ENCODE measurements at regions not wholly inside any gene's neighbourhood (a gene's known extent, or its start where the extent isn't known, plus 50 kb on each side); places are given as distances from the start of the nearest gene placed in this dataset.

DNA sequence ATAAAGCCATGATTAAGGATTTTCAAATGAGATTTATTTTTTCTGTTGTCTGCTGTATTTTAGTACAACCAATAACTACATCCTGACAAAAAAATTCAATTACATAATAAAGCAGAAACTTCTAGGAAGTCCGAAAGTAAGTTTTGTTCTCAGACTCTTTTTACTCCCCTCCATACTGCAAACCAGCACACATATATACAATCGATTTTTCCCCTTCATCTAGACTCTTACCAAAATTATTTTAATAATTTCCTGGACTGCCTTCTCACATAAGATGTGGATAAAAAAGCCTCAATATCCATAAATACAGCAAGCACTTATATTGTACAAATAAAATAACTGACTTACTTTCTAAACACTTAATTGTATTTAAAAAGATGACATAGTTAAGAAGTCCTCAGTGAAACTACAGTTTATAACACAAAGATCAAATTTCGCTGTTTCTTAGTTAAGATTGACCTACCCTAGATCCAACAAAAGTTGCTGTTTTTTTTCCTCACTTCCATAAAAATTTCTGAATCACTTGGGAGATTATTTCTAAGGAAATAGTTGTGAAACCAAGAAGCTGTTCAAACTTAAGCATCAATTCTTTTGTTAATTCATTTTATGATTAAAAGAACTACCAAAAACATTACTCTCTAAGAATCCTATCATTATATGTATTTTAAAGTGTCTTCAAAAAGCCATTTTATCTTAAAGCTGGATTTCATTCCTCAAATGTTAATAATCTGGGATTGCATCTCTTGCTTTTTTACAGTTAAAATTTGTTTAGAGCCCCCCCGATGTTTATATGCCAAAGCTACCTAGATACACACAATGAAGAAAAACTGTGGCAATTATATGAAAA is 74.7 kb upstream of the IFNE start:
- TF ChIP-seq, protein P1, sequence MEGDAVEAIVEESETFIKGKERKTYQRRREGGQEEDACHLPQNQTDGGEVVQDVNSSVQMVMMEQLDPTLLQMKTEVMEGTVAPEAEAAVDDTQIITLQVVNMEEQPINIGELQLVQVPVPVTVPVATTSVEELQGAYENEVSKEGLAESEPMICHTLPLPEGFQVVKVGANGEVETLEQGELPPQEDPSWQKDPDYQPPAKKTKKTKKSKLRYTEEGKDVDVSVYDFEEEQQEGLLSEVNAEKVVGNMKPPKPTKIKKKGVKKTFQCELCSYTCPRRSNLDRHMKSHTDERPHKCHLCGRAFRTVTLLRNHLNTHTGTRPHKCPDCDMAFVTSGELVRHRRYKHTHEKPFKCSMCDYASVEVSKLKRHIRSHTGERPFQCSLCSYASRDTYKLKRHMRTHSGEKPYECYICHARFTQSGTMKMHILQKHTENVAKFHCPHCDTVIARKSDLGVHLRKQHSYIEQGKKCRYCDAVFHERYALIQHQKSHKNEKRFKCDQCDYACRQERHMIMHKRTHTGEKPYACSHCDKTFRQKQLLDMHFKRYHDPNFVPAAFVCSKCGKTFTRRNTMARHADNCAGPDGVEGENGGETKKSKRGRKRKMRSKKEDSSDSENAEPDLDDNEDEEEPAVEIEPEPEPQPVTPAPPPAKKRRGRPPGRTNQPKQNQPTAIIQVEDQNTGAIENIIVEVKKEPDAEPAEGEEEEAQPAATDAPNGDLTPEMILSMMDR (IDR thresholded peaks at IDR 0.05; ENCODE audit: poor library complexity, severe bottlenecking) = no peak
- H3K27ac ChIP-seq (ENCODE audit: poor library complexity, severe bottlenecking) = peak overlapping the region; percentile 98
- peak overlapping the region; percentile 86 for H3K4me3 ChIP-seq (ENCODE audit: severe bottlenecking)
- H3K9me3 ChIP-seq (ENCODE audit: severe bottlenecking) = no peaks in the 10 kb centered on the region
- peaks cover 96% of the 10 kb centered on the region for H3K36me3 ChIP-seq (ENCODE audit: low read depth)
- no peaks in the 10 kb centered on the region for H3K27me3 ChIP-seq (ENCODE audit: insufficient read depth, poor library complexity, severe bottlenecking)
- DNase-seq (ENCODE audit: low spot score) (no peak), ATAC-seq (ENCODE audit: low read depth) (no peak)
- H3K4me1 ChIP-seq (ENCODE audit: insufficient read depth, poor library complexity, severe bottlenecking) = peaks cover 7% of the 10 kb centered on the region

DNA sequence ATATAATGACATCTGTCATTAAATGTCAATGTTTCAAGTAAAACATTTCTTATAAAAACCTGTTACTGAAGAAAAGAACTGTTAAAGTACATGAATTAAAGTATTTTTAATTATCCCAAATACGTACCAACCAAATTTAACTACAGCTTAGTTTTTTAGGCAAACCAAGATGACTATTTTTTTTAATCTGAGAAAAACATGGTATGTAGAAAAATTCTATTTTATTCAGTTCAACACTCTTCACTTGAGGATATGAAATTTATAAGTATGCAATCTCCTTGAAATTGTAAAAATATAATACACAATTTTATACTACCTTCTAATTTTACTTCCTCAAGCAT is 75.3 kb upstream of the IFNE start:
- no peak for DNase-seq (ENCODE audit: low spot score)
- H3K4me1 ChIP-seq (ENCODE audit: insufficient read depth, poor library complexity, severe bottlenecking) = peaks cover 4% of the 10 kb centered on the region
- H3K27me3 ChIP-seq (ENCODE audit: insufficient read depth, poor library complexity, severe bottlenecking) = no peaks in the 10 kb centered on the region
- no peak for ATAC-seq (ENCODE audit: low read depth)
- H3K9me3 ChIP-seq (ENCODE audit: severe bottlenecking) = no peaks in the 10 kb centered on the region
- H3K4me3 ChIP-seq (ENCODE audit: severe bottlenecking) = peak overlapping the region; percentile 86
- TF ChIP-seq, protein P1 (IDR thresholded peaks at IDR 0.05; ENCODE audit: poor library complexity, severe bottlenecking) = no peak
- peaks cover 95% of the 10 kb centered on the region for H3K36me3 ChIP-seq (ENCODE audit: low read depth)
- H3K27ac ChIP-seq (ENCODE audit: poor library complexity, severe bottlenecking) = peak overlapping the region; percentile 98

DNA sequence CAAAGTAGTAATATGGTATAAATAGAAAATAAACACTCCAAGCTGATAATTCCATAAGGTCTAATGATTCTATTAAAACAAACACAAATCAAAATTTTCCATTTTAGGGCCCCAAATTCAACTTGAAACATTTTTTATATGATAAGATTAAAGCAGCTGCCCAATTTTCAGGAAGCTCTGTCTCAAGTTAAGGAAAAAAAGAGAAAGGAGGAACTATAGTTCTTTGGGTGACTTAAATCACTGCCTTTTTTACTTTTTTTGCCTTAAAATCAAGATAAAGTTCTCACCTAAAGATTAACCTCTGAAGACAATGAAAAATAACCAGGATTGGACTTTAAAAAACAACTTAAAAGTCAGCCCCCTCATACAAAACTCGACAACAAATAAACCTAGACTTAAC is 76.0 kb upstream of the IFNE start:
- TF ChIP-seq, protein P1 (IDR thresholded peaks at IDR 0.05; ENCODE audit: poor library complexity, severe bottlenecking) = no peak
- no peaks in the 10 kb centered on the region for H3K27me3 ChIP-seq (ENCODE audit: insufficient read depth, poor library complexity, severe bottlenecking)
- H3K4me1 ChIP-seq (ENCODE audit: insufficient read depth, poor library complexity, severe bottlenecking) = peaks cover 4% of the 10 kb centered on the region
- DNase-seq (ENCODE audit: low spot score) (no peak), ATAC-seq (ENCODE audit: low read depth) (no peak)
- H3K36me3 ChIP-seq (ENCODE audit: low read depth) = peaks cover 95% of the 10 kb centered on the region
- H3K27ac ChIP-seq (ENCODE audit: poor library complexity, severe bottlenecking) = peak overlapping the region; percentile 98
- peak overlapping the region; percentile 86 for H3K4me3 ChIP-seq (ENCODE audit: severe bottlenecking)
- H3K9me3 ChIP-seq (ENCODE audit: severe bottlenecking) = no peaks in the 10 kb centered on the region

DNA sequence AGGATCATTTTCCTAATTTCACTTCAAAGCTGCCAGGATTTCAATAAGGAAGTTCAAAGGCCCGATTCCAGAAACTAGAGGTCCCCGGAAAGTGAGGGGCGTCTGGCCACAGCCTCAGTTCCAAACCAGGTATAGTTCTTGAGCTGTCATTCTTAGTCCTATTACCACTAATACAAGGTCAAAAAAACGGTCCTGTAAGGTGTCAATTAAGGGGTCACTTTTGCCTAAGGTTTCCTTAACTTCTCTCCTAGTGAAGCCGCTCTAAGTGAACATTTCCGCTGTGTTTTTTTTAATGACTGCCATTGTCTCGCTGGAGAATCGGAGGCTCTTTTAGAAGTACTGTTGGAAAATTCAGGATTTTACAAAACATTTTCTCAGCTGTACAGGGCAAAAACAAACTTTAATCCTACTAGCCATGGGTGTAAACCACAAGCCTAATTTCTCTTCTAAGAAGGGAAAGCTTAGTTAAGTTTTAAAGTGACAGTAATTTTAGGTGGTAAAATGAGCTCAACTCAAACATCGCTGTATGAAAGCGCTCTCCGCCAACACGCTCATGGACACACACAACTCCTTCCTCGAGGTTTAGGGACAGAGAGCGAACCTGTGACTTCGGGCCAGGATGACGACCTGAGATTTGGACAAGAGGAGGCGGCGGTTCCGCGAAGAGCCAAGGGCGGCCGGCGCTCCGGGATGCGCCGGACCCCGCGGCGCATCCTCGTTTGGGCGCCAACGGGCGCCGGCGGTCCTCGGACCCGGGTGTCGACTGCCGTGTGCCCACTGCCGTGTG is 76.7 kb upstream of the IFNE start:
- ATAC-seq (ENCODE audit: low read depth) (no peak), DNase-seq (ENCODE audit: low spot score) (no peak)
- peak overlapping the region; percentile 98 for H3K27ac ChIP-seq (ENCODE audit: poor library complexity, severe bottlenecking)
- TF ChIP-seq, protein P1 (IDR thresholded peaks at IDR 0.05; ENCODE audit: poor library complexity, severe bottlenecking) = no peak
- H3K36me3 ChIP-seq (ENCODE audit: low read depth) = peaks cover 95% of the 10 kb centered on the region
- peak overlapping the region; percentile 86 for H3K4me3 ChIP-seq (ENCODE audit: severe bottlenecking)
- no peaks in the 10 kb centered on the region for H3K27me3 ChIP-seq (ENCODE audit: insufficient read depth, poor library complexity, severe bottlenecking)
- no peaks in the 10 kb centered on the region for H3K9me3 ChIP-seq (ENCODE audit: severe bottlenecking)
- no peaks in the 10 kb centered on the region for H3K4me1 ChIP-seq (ENCODE audit: insufficient read depth, poor library complexity, severe bottlenecking)
